SK-N-MC (cell line): ENCODE measurements at regions not wholly inside any gene's neighbourhood (a gene's known extent, or its start where the extent isn't known, plus 50 kb on each side); places are given as distances from the start of the nearest gene placed in this dataset.

Experiments
- DNase-seq: peaks from one replicate; pipeline ENCODE4 v3.0.0-alpha.2; 2011; ENCODE audit warnings: low read depth, low spot score
- H3K27ac ChIP-seq: fragments of 200-600 bp; sonication (generic); 2 replicates; pipeline ENCODE4 v1.5.1; 2016; ENCODE audit warnings: mixed run types
- H3K36me3 ChIP-seq: fragments of 200-600 bp; sonication (generic); 2 replicates; pipeline ENCODE4 v1.6.1; 2017; ENCODE audit warnings: antibody characterized with exemption, low read length, mixed read lengths; ENCODE audit not compliant: insufficient read depth
- H3K4me3 ChIP-seq: fragments of 200-600 bp; sonication (generic); 2 replicates; pipeline ENCODE4 v1.5.1; 2016
- H3K9ac ChIP-seq: fragments of 200-600 bp; sonication (generic); 2 replicates; pipeline ENCODE4 v1.8.0; 2017; ENCODE audit warnings: mixed run types, mixed read lengths; ENCODE audit not compliant: insufficient read length
- H3K9me3 ChIP-seq: fragments of 200-600 bp; sonication (generic); 2 replicates; pipeline ENCODE4 v1.6.1; 2017; ENCODE audit warnings: low read depth, mild to moderate bottlenecking, antibody characterized with exemption, low read length, moderate library complexity, mixed read lengths
- EZH2 ChIP-seq: fragments of 200-600 bp; sonication (generic); IDR thresholded peaks from one replicate; pipeline ENCODE4 v1.6.1; 2017; ENCODE audit warnings: antibody characterized with exemption
- FOXP2 ChIP-seq: optimal IDR thresholded peaks from 2 replicates; pipeline ENCODE3; 2011; ENCODE audit warnings: mild to moderate bottlenecking, moderate library complexity; ENCODE audit not compliant: insufficient read depth; ENCODE audit errors: extremely low read length, control extremely low read depth
- POLR2AphosphoS5 ChIP-seq: IDR thresholded peaks from 2 replicates; pipeline ENCODE4 v1.6.1; 2012; ENCODE audit warnings: mild to moderate bottlenecking, low read depth, low read length, borderline replicate concordance

DNA sequence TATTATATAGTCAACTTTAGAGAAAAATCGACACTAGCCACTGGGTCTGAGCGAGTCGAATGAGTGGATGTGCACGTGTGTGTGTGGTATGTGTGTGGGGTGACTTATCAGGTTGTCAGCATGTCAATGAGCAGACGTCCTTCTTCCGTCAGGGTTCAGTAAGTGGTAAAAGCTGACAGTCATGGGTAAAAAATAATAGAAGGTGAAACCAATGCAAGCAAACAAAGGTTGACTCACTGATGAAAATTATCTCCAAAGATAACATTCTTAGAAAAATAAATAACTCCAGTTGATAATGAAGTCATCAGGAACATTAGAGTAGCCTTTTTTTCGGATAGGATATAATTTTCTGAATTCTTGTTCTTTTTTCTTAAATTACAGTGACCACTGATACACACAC, 243.8 kb upstream of the FOXQ1 start:
- Histone ChIP-seq H3K9ac (no peak overlapping the region), H3K9me3 (no peaks in the 10 kb centered on the region), H3K4me3 (no peak overlapping the region), H3K36me3 (no peaks in the 10 kb centered on the region), H3K27ac (no peak overlapping the region)
- no peak for TF ChIP-seq EZH2
- TF ChIP-seq POLR2AphosphoS5: no peak
- TF ChIP-seq FOXP2: no peak
- DNase-seq: no peak

GRCh38 chr6:1067346-1067745, 244.6 kb upstream of the FOXQ1 start:
- no peak overlapping the region for H3K4me3 ChIP-seq
- no peak overlapping the region for H3K9ac ChIP-seq
- no peak for DNase-seq
- H3K36me3 ChIP-seq: no peaks in the 10 kb centered on the region
- no peaks in the 10 kb centered on the region for H3K9me3 ChIP-seq
- TF ChIP-seq POLR2AphosphoS5 (no peak), EZH2 (no peak), FOXP2 (no peak)
- no peak overlapping the region for H3K27ac ChIP-seq

DNA sequence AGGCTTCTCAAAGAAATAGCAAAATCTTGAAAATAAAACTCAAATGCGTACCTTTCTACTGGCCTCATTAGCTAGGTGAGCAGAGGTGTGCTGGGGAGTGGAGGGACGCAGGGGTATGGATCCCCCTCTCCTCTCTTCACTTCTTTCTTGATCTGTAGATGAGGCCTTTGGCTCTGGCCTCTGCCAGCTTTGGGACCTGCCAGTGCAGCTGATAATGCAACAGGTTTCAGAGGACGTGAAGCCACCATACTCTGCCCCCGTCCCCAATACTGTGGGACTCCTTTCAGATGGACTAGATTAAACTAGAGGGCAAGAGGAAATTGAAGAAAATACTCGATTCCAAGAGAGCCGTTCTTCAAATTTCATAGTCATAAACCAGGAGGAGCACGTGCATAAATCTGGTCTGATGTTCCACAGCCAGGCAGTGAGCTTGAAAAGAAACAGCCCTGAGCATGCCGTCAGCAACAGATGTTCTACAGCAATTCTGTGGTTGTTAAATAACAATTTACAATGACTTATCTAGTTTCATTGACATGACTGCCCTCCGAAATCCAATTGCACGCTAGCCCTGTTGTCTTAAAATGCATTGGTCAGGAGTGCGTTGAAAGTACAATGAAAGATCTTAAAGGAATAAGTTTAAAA, 245.3 kb upstream of the FOXQ1 start:
- Histone ChIP-seq H3K4me3 (no peak overlapping the region), H3K9ac (no peak overlapping the region), H3K36me3 (no peaks in the 10 kb centered on the region), H3K9me3 (no peaks in the 10 kb centered on the region), H3K27ac (no peak overlapping the region)
- TF ChIP-seq FOXP2 (no peak), EZH2 (no peak), POLR2AphosphoS5 (no peak)
- no peak for DNase-seq

- TF ChIP-seq FOXP2 (no peak), POLR2AphosphoS5 (no peak), EZH2 (no peak)
Observed at GRCh38 chr6:1065986-1066385, 245.9 kb upstream of the FOXQ1 start.

GRCh38 chr6:1063671-1064355, 248.1 kb upstream of the FOXQ1 start:
- Histone ChIP-seq H3K36me3 (no peaks in the 10 kb centered on the region), H3K27ac (no peak overlapping the region), H3K9me3 (no peaks in the 10 kb centered on the region), H3K9ac (no peak overlapping the region), H3K4me3 (no peak overlapping the region)
- no peak for DNase-seq
- no peak for TF ChIP-seq POLR2AphosphoS5
- TF ChIP-seq EZH2: no peak
- no peak for TF ChIP-seq FOXP2

More at GRCh38 chr6:1065986-1066385, 245.9 kb upstream of the FOXQ1 start:
- no peaks in the 10 kb centered on the region for H3K36me3 ChIP-seq
- H3K9ac ChIP-seq: no peak overlapping the region
- no peak for DNase-seq
- no peak overlapping the region for H3K27ac ChIP-seq
- H3K9me3 ChIP-seq: no peaks in the 10 kb centered on the region
- no peak overlapping the region for H3K4me3 ChIP-seq

GRCh38 chr6:1062786-1063545, 248.9 kb upstream of the FOXQ1 start:
- no peak for DNase-seq
- Histone ChIP-seq H3K9me3 (no peaks in the 10 kb centered on the region), H3K27ac (no peak overlapping the region), H3K9ac (no peak overlapping the region), H3K36me3 (no peaks in the 10 kb centered on the region), H3K4me3 (no peak overlapping the region)
- TF ChIP-seq POLR2AphosphoS5: no peak
- TF ChIP-seq EZH2: no peak
- TF ChIP-seq FOXP2: no peak

DNA sequence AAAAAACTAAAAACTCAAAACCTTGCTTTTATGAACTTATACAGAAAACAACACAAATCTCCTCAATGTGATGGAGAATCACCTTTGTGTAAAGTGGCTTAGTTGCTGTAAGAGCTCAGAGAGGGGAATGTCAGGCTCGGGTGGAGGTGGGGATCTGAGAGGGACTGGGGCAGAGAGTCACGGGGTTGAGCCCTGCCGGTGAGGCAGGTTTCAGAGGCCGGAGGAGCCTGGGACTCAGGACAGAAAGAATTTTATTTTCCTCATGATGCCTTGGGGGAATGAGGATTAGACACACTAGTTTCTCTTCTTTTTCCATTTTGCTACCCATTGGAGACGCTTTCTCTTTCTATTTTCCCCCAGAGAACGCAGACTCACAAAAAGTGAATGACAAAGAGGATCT, 252.3 kb upstream of the FOXQ1 start:
- no peak for DNase-seq
- no peak overlapping the region for H3K4me3 ChIP-seq
- no peaks in the 10 kb centered on the region for H3K36me3 ChIP-seq
- no peaks in the 10 kb centered on the region for H3K9me3 ChIP-seq
- no peak for TF ChIP-seq EZH2
- TF ChIP-seq FOXP2: no peak
- no peak for TF ChIP-seq POLR2AphosphoS5
- no peak overlapping the region for H3K9ac ChIP-seq
- H3K27ac ChIP-seq: no peak overlapping the region

GRCh38 chr6:1057490-1058135, 254.3 kb upstream of the FOXQ1 start:
- no peaks in the 10 kb centered on the region for H3K36me3 ChIP-seq
- H3K27ac ChIP-seq: no peak overlapping the region
- H3K9ac ChIP-seq: no peak overlapping the region
- H3K4me3 ChIP-seq: no peak overlapping the region
- TF ChIP-seq EZH2 (no peak), POLR2AphosphoS5 (no peak), FOXP2 (no peak)
- no peaks in the 10 kb centered on the region for H3K9me3 ChIP-seq
- no peak for DNase-seq
